H1 (cell line): ENCODE measurements at regions not wholly inside any gene's neighbourhood (a gene's known extent, or its start where the extent isn't known, plus 50 kb on each side); places are given as distances from the start of the nearest gene placed in this dataset.

Source experiments
- CTCF ChIA-PET: fragments of 300-600 bp; sonication (Branson Sonifier 250); formaldehyde crosslinking; loops from one replicate; lab custom pipeline; 2021; ENCODE audit not compliant: partially characterized antibody; lab: Charles Lee
- POLR2A ChIA-PET: fragments of 300-600 bp; sonication (Branson Sonifier 250); formaldehyde crosslinking; loops from one replicate; lab custom pipeline; 2021; ENCODE audit warnings: inconsistent platforms; ENCODE audit not compliant: partially characterized antibody; lab: Charles Lee
- DNase-seq, 2 experiments: peaks; one replicate each; pipeline versions ENCODE4 v3.0.0 to v3.0.0-alpha.2; 2010 to 2022; ENCODE audit warnings: low spot score in 2 of 2, low read depth in 1 of 2, mixed read lengths in 1 of 2
- FAIRE-seq: peaks from 2 replicates; lab custom pipeline; 2011; peaks lifted over from hg19 to GRCh38; lab: Jason Lieb, UNC
- H2AFZ ChIP-seq: 2 replicates; pipeline ENCODE4 v1.8.1; 2012; ENCODE audit warnings: low read length, inconsistent platforms
- H2AK5ac ChIP-seq: 2 replicates; pipeline ENCODE4 v1.6.1; 2013; ENCODE audit warnings: low read depth, low read length
- H2BK120ac ChIP-seq: replicated peaks from 2 replicates; pipeline ENCODE3; 2013; ENCODE audit warnings: low read depth, low read length, inconsistent platforms
- H2BK12ac ChIP-seq: 2 replicates; pipeline ENCODE4 v1.6.1; 2013; ENCODE audit warnings: low read depth, low read length
- H2BK15ac ChIP-seq: 2 replicates; pipeline ENCODE4 v1.6.1; 2013; ENCODE audit warnings: low read length
- H2BK20ac ChIP-seq: 2 replicates; pipeline ENCODE4 v1.6.1; 2013; ENCODE audit warnings: low read length
- H2BK5ac ChIP-seq: 2 replicates; pipeline ENCODE4 v1.6.1; 2013; ENCODE audit warnings: low read depth, low read length
- H3K14ac ChIP-seq: 2 replicates; pipeline ENCODE4 v1.6.1; 2013; ENCODE audit warnings: inconsistent platforms; ENCODE audit not compliant: insufficient read length
- H3K18ac ChIP-seq: 2 replicates; pipeline ENCODE4 v1.6.1; 2013; ENCODE audit warnings: low read length; ENCODE audit errors: extremely low read depth
- H3K23ac ChIP-seq: 2 replicates; pipeline ENCODE4 v1.6.1; 2013; ENCODE audit warnings: inconsistent platforms; ENCODE audit not compliant: insufficient read length
- H3K23me2 ChIP-seq: 2 replicates; pipeline ENCODE4 v1.6.1; 2013; ENCODE audit warnings: low read depth, low read length
- H3K27ac ChIP-seq: 2 replicates; pipeline ENCODE4 v1.6.1; 2011; ENCODE audit warnings: low read depth, low read length, inconsistent platforms
- H3K27me3 ChIP-seq, 4 experiments: replicated peaks in 1 of 4; 1 replicate in 1 of 4; 2 replicates in 3 of 4; pipeline versions ENCODE4 v1.6.1 to v1.8.1; 2011 to 2013; ENCODE audit warnings: low read length in 3 of 4, mild to moderate bottlenecking in 3 of 4, inconsistent platforms in 2 of 4, mixed read lengths in 2 of 4, moderate library complexity in 1 of 4; ENCODE audit not compliant: control insufficient read depth in 3 of 4, insufficient read depth in 3 of 4; ENCODE audit errors: extremely low read depth in 1 of 4
- H3K36me3 ChIP-seq, 4 experiments: 2 replicates each; pipeline versions ENCODE4 v1.6.1 to v1.8.1; 2011 to 2013; ENCODE audit warnings: mild to moderate bottlenecking in 4 of 4, low read length in 3 of 4, moderate library complexity in 2 of 4, control low read depth in 1 of 4, inconsistent platforms in 1 of 4; ENCODE audit not compliant: insufficient read depth in 4 of 4, control insufficient read depth in 2 of 4
- H3K4ac ChIP-seq: replicated peaks from 2 replicates; pipeline ENCODE3; 2013; ENCODE audit warnings: low read length, low read depth, mixed read lengths, inconsistent platforms; ENCODE audit not compliant: insufficient read length
- H3K4me1 ChIP-seq, 4 experiments: replicated peaks in 1 of 4; 1 replicate in 1 of 4; 2 replicates in 3 of 4; pipeline versions ENCODE4 v1.6.1 to v1.8.1; 2011 to 2013; ENCODE audit warnings: low read length in 3 of 4, inconsistent platforms in 2 of 4, mixed read lengths in 1 of 4; ENCODE audit not compliant: insufficient read depth in 4 of 4, control insufficient read depth in 3 of 4
- H3K4me2 ChIP-seq, 2 experiments: 2 replicates each; pipeline versions ENCODE4 v1.6.1 to v1.8.1; 2011 to 2013; ENCODE audit warnings: low read depth in 2 of 2, low read length in 2 of 2, control low read depth in 1 of 2, inconsistent platforms in 1 of 2, mild to moderate bottlenecking in 1 of 2; ENCODE audit not compliant: insufficient read depth in 1 of 2
- H3K4me3 ChIP-seq, 4 experiments: fragments of 200-600, 300-600 bp in 1 of 4; sonication (generic), shearing (Covaris generic), sonication (Bioruptor Twin) in 1 of 4; 2 replicates each; pipeline versions ENCODE4 v1.5.1 to v1.8.1; 2011 to 2016; ENCODE audit warnings: low read length in 4 of 4, low read depth in 3 of 4, control low read depth in 2 of 4, inconsistent platforms in 2 of 4, mild to moderate bottlenecking in 2 of 4, mixed read lengths in 1 of 4, moderate library complexity in 1 of 4; ENCODE audit not compliant: insufficient read depth in 2 of 4; ENCODE audit errors: extremely low read depth in 1 of 4
- H3K56ac ChIP-seq: replicated peaks from 2 replicates; pipeline ENCODE3; 2013; ENCODE audit warnings: low read depth, mild to moderate bottlenecking, mixed read lengths, low read length, inconsistent platforms; ENCODE audit not compliant: insufficient read length
- H3K79me1 ChIP-seq: 2 replicates; pipeline ENCODE4 v1.6.1; 2013; ENCODE audit warnings: low read depth, low read length, control low read depth
- H3K79me2 ChIP-seq, 2 experiments: 2 replicates each; pipeline versions ENCODE4 v1.6.1 to v1.8.1; 2012 to 2013; ENCODE audit warnings: low read length in 2 of 2, mild to moderate bottlenecking in 2 of 2, inconsistent platforms in 1 of 2; ENCODE audit not compliant: insufficient read depth in 2 of 2, control insufficient read depth in 1 of 2
- H3K9ac ChIP-seq, 4 experiments: replicated peaks in 1 of 4; 1 replicate in 1 of 4; 2 replicates in 3 of 4; pipeline versions ENCODE4 v1.6.1 to v1.8.1; 2011 to 2013; ENCODE audit warnings: low read depth in 3 of 4, low read length in 3 of 4, control low read depth in 2 of 4, mild to moderate bottlenecking in 2 of 4, moderate library complexity in 2 of 4, inconsistent platforms in 1 of 4; ENCODE audit errors: extremely low read depth in 1 of 4
- H3K9me3 ChIP-seq, 2 experiments: 2 replicates each; pipeline versions ENCODE4 v1.6.1 to v1.8.1; 2012 to 2013; ENCODE audit warnings: mild to moderate bottlenecking in 2 of 2, moderate library complexity in 2 of 2, control low read depth in 1 of 2, inconsistent platforms in 1 of 2, low read depth in 1 of 2, low read length in 1 of 2, mixed read lengths in 1 of 2; ENCODE audit not compliant: insufficient read depth in 2 of 2
- H4K20me1 ChIP-seq, 2 experiments: replicated peaks in 1 of 2; 2 replicates each; pipeline versions ENCODE3 to v1.8.1; 2011 to 2013; ENCODE audit warnings: inconsistent platforms in 2 of 2, low read length in 2 of 2, mild to moderate bottlenecking in 1 of 2; ENCODE audit not compliant: insufficient read depth in 2 of 2, control insufficient read depth in 1 of 2
- H4K5ac ChIP-seq: 2 replicates; pipeline ENCODE4 v1.6.1; 2013; ENCODE audit warnings: low read length, low read depth, mixed read lengths, inconsistent platforms; ENCODE audit not compliant: insufficient read length
- H4K8ac ChIP-seq: 2 replicates; pipeline ENCODE4 v1.8.0; 2013; ENCODE audit warnings: mild to moderate bottlenecking, moderate library complexity, low read length, inconsistent platforms; ENCODE audit not compliant: insufficient read depth; ENCODE audit errors: extremely low read depth
- H4K91ac ChIP-seq: replicated peaks from 2 replicates; pipeline ENCODE3; 2013; ENCODE audit warnings: low read length, mixed read lengths, inconsistent platforms; ENCODE audit not compliant: insufficient read length
- HDAC6 ChIP-seq: IDR thresholded peaks from one replicate; pipeline ENCODE4 v1.7.1; 2012; ENCODE audit warnings: low read depth, mild to moderate bottlenecking, inconsistent platforms, low read length, moderate library complexity
- WGBS, 2 experiments: shearing (Covaris generic) in 1 of 2; methylation state at CpG; one replicate each; pipeline versions ENCODE4 v1.1.6 to v1.1.7; 2013 to 2015; ENCODE audit warnings: low lambda C conversion rate in 2 of 2, mixed read lengths in 2 of 2, inconsistent platforms in 1 of 2, low coverage in 1 of 2, missing lambda C conversion rate in 1 of 2; ENCODE audit not compliant: insufficient replicate concordance in 2 of 2, insufficient coverage in 1 of 2, insufficient read length in 1 of 2; ENCODE audit errors: extremely low coverage in 1 of 2, missing lambda C conversion rate in 1 of 2; 5-methylcytosine and 5-hydroxymethylcytosine counted together

DNA sequence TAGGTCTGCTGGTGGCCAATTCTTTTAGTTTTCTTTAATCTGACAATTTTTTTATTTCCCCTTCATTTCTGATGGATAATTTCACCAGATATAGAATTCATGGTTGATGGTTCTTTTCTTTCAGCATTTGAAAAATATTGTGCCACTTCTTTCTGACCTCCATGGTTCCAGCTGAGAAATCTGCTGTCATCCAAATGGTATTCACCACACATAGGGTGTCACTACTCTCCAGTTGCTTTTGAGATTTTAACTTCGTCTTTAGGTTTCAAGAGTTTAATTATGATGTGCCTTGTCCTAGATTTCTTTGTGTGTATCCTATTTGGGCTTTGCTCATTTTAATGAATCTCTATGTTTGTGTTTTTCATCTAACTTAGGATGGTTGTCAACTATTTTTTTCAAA is 488.6 kb upstream of the HS6ST1 start:
- Histone ChIP-seq H2BK5ac (no peak overlapping the region), H3K4me2 (no peak overlapping the region), H3K56ac (no peak overlapping the region), H3K4ac (no peak overlapping the region), H3K23ac (no peak overlapping the region), H3K9me3 (no peaks in the 10 kb centered on the region), H3K79me1 (no peaks in the 10 kb centered on the region)
- TF ChIP-seq HDAC6 = no peak
- TF ChIP-seq, all 59 proteins: peak for 0
- Histone ChIP-seq H3K27ac (no peak overlapping the region), H2BK15ac (no peak overlapping the region), H2AFZ (no peak overlapping the region), H3K4me1 (peaks cover 0 to 3% (median 0%) of the 10 kb centered on the region in 4 experiments; a peak in 2 of 7 replicates), H3K9ac (no peak overlapping the region), H3K4me3 (no peak overlapping the region), H2BK120ac (no peak overlapping the region), H4K8ac (no peak overlapping the region), H2AK5ac (no peak overlapping the region), H3K36me3 (no peaks in the 10 kb centered on the region), H3K18ac (no peak overlapping the region), H3K27me3 (no peaks in the 10 kb centered on the region), H2BK20ac (no peak overlapping the region), H4K5ac (no peak overlapping the region), H4K91ac (no peak overlapping the region), H3K23me2 (no peaks in the 10 kb centered on the region), H3K14ac (no peak overlapping the region), H3K79me2 (no peaks in the 10 kb centered on the region), H4K20me1 (no peaks in the 10 kb centered on the region), H2BK12ac (no peak overlapping the region)
- CTCF ChIA-PET = no interaction called here
- POLR2A ChIA-PET = no interaction called here
- no peak for DNase-seq
- FAIRE-seq = no peak
- 83% methylated on average over 1 of the region's 1 CpG; no CpG with 5 or more reads in 1 of the 2 experiments for WGBS, 2 experiments
